ENCODE measurements at regions not wholly inside any gene's neighbourhood (a gene's known extent, or its start where the extent isn't known, plus 50 kb on each side); places are given as distances from the start of the nearest gene placed in this dataset.
"Not testable (repeated sequence)": the region's sequence is repeated elsewhere in the genome, so short reads cannot be mapped to it uniquely, and the experiment has no call there.

GRCh38 chr18:43961722-43962121, 684.4 kb upstream of the SYT4 start:
- no peak for DNase-seq (ENCODE audit: low spot score)

- no peak for DNase-seq (ENCODE audit: low spot score)
Observed at GRCh38 chr18:43964666-43965065, 687.4 kb upstream of the SYT4 start.

DNA sequence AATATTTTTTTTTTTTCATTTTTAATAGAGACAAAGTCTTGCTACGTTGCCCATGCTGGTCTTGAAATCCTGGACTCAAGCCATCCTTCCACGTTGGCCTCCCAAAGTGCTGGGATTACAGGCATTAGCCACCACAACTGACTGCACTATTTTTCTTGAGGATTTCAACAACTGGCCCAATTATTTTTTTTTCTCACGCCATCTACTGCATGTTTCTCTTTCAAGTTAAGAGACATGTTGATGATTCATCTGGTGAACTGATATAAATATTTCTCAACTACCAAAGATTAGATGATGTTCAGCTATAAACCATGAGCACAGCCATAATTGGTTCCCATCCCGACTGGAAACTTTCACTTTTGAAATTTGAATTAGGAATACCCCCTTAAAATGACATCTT, 688.4 kb upstream of the SYT4 start:
- no peak for DNase-seq (ENCODE audit: low spot score)

DNA sequence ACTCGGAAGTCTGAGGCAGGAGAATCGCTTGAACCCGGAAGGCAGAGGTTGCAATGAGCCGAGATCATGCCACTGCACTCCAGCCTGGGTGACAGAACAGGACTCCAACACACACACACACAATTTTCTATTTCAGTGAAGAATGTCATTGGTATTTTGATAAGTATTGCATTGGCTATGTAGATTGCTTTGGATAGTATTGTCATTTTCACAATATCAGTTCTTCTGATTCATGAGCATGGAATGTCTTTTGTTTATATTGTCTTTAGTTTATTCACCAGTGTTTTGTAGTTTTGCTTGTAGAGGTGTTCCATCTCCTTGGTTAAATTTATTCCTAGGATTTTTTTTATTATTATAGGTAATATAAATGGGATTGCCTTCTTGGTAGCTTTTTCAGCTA, 693.4 kb upstream of the SYT4 start:
- peak; percentile 1 for DNase-seq (ENCODE audit: low spot score)

DNA sequence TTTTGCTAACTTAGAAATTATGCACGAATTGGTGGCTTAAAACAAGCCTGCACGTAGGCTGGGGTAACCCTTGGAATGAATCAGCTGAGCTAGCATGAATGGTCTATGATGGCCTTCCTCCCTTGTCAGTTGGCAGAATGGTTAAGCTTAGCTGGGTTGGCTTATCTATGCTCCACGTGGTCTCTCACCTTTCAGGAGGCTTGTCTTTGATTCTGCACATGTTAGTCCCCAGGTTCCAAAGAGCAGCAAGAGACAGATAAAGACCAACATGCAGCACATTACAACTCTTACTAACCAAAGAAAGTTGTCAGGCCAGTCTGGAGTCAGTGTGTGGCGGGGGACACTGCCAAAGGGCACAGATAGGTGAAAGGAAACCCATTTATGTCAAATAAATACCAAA, 700.9 kb upstream of the SYT4 start:
- no peak for DNase-seq (ENCODE audit: low spot score)

GRCh38 chr18:43982582-43982981, 698.1 kb upstream of the SETBP1 start:
- DNase-seq (ENCODE audit: low spot score) = no peak

DNA sequence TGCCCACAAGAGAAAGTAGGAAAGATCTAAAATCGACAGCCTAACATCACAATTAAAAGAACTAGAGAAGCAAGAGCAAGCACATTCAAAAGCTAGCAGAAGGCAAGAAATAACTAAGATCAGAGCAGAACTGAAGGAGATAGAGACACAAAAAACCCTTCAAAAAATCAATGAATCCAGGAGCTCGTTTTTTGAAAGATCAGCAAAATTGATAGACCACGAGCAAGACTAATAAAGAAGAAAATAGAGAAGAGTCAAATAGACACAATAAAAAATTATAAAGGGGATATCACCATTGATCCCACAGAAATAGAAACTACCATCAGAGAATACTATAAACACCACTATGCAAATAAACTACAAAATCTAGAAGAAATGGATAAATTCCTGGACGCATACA, 693.6 kb upstream of the SETBP1 start:
- not testable (repeated sequence) for DNase-seq (ENCODE audit: low spot score)

- no peak for DNase-seq (ENCODE audit: low spot score)
Observed at GRCh38 chr18:43992741-43993140, 687.9 kb upstream of the SETBP1 start.

DNA sequence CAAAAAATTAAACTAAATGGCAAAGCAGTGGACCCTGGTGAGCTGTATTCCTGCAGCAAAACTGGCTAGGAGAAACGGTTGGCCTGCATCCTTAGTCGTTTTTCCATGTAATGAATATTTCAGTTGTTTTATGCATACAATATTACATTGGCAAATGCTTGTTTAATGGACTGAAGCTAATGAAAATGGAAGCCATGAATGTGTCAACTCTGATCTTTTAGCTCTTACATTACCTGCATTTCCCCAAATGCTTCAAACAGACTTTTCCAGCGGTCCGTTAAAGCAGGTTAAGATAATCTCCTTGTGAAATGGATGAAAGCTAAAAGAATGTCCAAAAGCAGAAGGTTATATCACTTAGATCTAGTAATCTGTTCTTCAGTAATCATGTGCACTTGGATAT, 686.3 kb upstream of the SETBP1 start:
- no peak for DNase-seq (ENCODE audit: low spot score)

GRCh38 chr18:44013871-44014270, 666.8 kb upstream of the SETBP1 start:
- no peak for DNase-seq (ENCODE audit: low spot score)

GRCh38 chr18:44025421-44025820, 655.3 kb upstream of the SETBP1 start:
- DNase-seq (ENCODE audit: low spot score) = no peak

GRCh38 chr18:44028109-44028508, 652.6 kb upstream of the SETBP1 start:
- no peak for DNase-seq (ENCODE audit: low spot score)

DNA sequence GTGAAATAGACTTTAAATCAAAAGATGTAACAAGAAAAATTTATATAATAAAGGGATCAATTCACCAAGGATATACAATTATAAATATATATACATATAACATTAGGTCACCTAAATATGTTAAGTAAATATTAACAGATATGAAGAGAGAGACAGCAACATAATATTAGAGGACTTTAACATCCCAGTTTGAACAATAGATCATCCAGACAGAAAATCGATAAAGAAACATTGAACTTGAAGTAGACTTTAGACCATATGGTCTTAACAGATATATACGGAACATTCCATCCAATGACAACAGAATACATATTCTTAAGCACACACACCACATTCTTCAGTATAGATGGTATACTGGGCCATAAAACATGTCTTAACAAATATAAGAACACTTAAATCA, 649.6 kb upstream of the SETBP1 start:
- DNase-seq (ENCODE audit: low spot score) = no peak

- DNase-seq (ENCODE audit: low spot score) = no peak
Observed at GRCh38 chr18:44033144-44033701, 647.5 kb upstream of the SETBP1 start.

GRCh38 chr18:44035554-44035953, 645.1 kb upstream of the SETBP1 start:
- no peak for DNase-seq (ENCODE audit: low spot score)

GRCh38 chr18:44036501-44036900, 644.2 kb upstream of the SETBP1 start:
- DNase-seq (ENCODE audit: low spot score) = no peak

- DNase-seq (ENCODE audit: low spot score) = no peak
Observed at GRCh38 chr18:44039216-44039615, 641.5 kb upstream of the SETBP1 start.

- DNase-seq (ENCODE audit: low spot score) = no peak
Observed at GRCh38 chr18:44039826-44040225, 640.9 kb upstream of the SETBP1 start.

GRCh38 chr18:44041553-44041952, 639.1 kb upstream of the SETBP1 start:
- DNase-seq (ENCODE audit: low spot score) = no peak

DNA sequence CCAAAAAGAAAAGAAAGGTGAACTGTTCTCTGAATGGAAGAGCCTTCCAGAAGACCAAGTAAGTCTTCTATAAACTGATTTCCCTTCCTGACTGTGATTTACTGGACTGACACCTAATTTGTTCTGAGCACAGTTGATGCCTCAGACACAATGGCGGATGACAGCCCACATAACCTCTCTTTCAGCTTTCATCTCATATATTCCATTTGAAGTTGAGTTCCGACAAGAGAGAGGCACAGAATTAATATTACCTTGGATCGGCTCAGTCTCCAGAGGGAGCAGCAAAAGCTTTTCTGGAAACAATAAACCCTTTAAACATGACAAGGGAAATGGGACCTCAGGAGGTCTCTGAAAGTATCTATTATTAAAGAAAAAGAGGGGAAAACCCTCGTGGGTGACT, 638.7 kb upstream of the SETBP1 start:
- DNase-seq (ENCODE audit: low spot score) = no peak

- no peak for DNase-seq (ENCODE audit: low spot score)
Observed at GRCh38 chr18:44046376-44046975, 634.2 kb upstream of the SETBP1 start.

GRCh38 chr18:44047585-44047984, 633.1 kb upstream of the SETBP1 start:
- DNase-seq (ENCODE audit: low spot score) = no peak

DNA sequence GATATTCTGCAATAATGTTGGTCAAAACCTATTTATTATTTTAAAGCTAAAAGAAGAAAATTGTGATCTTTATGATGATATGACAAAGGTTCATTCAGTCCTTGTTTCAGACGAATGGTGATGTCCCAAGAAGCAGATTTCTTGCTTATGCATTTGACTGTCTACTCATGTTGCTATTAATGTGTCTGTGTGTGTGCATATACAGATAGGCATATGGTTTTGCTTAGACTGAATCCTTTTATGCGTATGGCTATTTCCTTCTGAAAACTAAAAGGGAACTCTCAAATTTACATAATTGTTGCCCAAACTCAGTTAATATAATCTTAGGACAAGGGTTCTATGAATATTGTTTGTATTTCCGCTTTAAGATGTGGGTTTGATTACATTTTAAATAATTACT, 632.3 kb upstream of the SETBP1 start:
- no peak for DNase-seq (ENCODE audit: low spot score)

GRCh38 chr18:44048846-44049245, 631.8 kb upstream of the SETBP1 start:
- no peak for DNase-seq (ENCODE audit: low spot score)

Measured in A172 (cell line).